Mesenchymal stem cell (in vitro differentiated cells and primary cell): ENCODE measurements at regions not wholly inside any gene's neighbourhood (a gene's known extent, or its start where the extent isn't known, plus 50 kb on each side); places are given as distances from the start of the nearest gene placed in this dataset.

ENCODE experiments used
- DNase-seq: peaks from one replicate; pipeline ENCODE4 v3.0.0-alpha.2; 2013
- H2AFZ ChIP-seq: one replicate; pipeline ENCODE4 v1.6.1; 2013; ENCODE audit warnings: low read depth, mild to moderate bottlenecking, control low read depth, inconsistent platforms, low read length, moderate library complexity
- H2AK5ac ChIP-seq: 2 replicates; pipeline ENCODE4 v1.6.1; 2013; ENCODE audit warnings: low read length, moderate library complexity, mild to moderate bottlenecking, inconsistent platforms; ENCODE audit not compliant: severe bottlenecking
- H2BK120ac ChIP-seq: one replicate; pipeline ENCODE4 v1.6.1; 2013; ENCODE audit warnings: low read depth, mild to moderate bottlenecking, inconsistent platforms, low read length, moderate library complexity
- H2BK12ac ChIP-seq, 2 experiments: one replicate each; pipeline ENCODE4 v1.6.1; 2013; ENCODE audit warnings: inconsistent platforms in 2 of 2, low read length in 2 of 2, mild to moderate bottlenecking in 2 of 2, moderate library complexity in 2 of 2, control low read depth in 1 of 2
- H2BK15ac ChIP-seq: one replicate; pipeline ENCODE4 v1.6.1; 2013; ENCODE audit warnings: mild to moderate bottlenecking, low read depth, inconsistent platforms; ENCODE audit not compliant: poor library complexity, severe bottlenecking
- H2BK5ac ChIP-seq: 2 replicates; pipeline ENCODE4 v1.6.1; 2013; ENCODE audit warnings: low read depth, mild to moderate bottlenecking, low read length, control low read depth, inconsistent platforms; ENCODE audit not compliant: poor library complexity, severe bottlenecking
- H3K14ac ChIP-seq, 2 experiments: one replicate each; pipeline ENCODE4 v1.6.1; 2013; ENCODE audit warnings: inconsistent platforms in 2 of 2, low read length in 2 of 2, control low read depth in 1 of 2, mild to moderate bottlenecking in 1 of 2, moderate library complexity in 1 of 2
- H3K18ac ChIP-seq, 2 experiments: one replicate each; pipeline ENCODE4 v1.6.1; 2013; ENCODE audit warnings: inconsistent platforms in 2 of 2, low read length in 2 of 2, control low read depth in 1 of 2, low read depth in 1 of 2, mild to moderate bottlenecking in 1 of 2
- H3K23ac ChIP-seq, 2 experiments: one replicate each; pipeline ENCODE4 v1.6.1; 2013; ENCODE audit warnings: inconsistent platforms in 2 of 2, low read length in 2 of 2, mild to moderate bottlenecking in 2 of 2, moderate library complexity in 2 of 2, control low read depth in 1 of 2
- H3K27ac ChIP-seq: 2 replicates; pipeline ENCODE4 v1.5.1; 2013; ENCODE audit warnings: mild to moderate bottlenecking, moderate library complexity, low read length, control low read depth, inconsistent platforms; ENCODE audit not compliant: poor library complexity, severe bottlenecking
- H3K27me3 ChIP-seq, 2 experiments: 2 replicates each; pipeline versions ENCODE4 v1.6.1 to v1.7.0; 2013; ENCODE audit warnings: low read length in 2 of 2, mild to moderate bottlenecking in 2 of 2, moderate library complexity in 2 of 2, control low read depth in 1 of 2, inconsistent platforms in 1 of 2; ENCODE audit not compliant: control insufficient read depth in 1 of 2, insufficient read depth in 1 of 2
- H3K36me3 ChIP-seq, 2 experiments: 2 replicates each; pipeline versions ENCODE4 v1.6.1 to v1.7.0; 2013; ENCODE audit warnings: low read length in 2 of 2, control low read depth in 1 of 2, inconsistent platforms in 1 of 2, low read depth in 1 of 2, mild to moderate bottlenecking in 1 of 2; ENCODE audit not compliant: insufficient read depth in 2 of 2, control insufficient read depth in 1 of 2
- H3K4ac ChIP-seq, 2 experiments: one replicate each; pipeline ENCODE4 v1.6.1; 2013; ENCODE audit warnings: inconsistent platforms in 2 of 2, low read length in 2 of 2, mild to moderate bottlenecking in 2 of 2, moderate library complexity in 2 of 2, control low read depth in 1 of 2, low read depth in 1 of 2
- H3K4me1 ChIP-seq: 2 replicates; pipeline ENCODE4 v1.6.1; 2013; ENCODE audit warnings: low read depth, low read length, control low read depth; ENCODE audit not compliant: control insufficient read depth, insufficient read depth
- H3K4me2 ChIP-seq: 2 replicates; pipeline ENCODE4 v1.6.1; 2013; ENCODE audit warnings: low read length, mild to moderate bottlenecking, inconsistent platforms; ENCODE audit not compliant: poor library complexity, severe bottlenecking
- H3K4me3 ChIP-seq, 2 experiments: 2 replicates each; pipeline versions ENCODE4 v1.5.1 to v1.7.0; 2013; ENCODE audit warnings: low read length in 2 of 2, mild to moderate bottlenecking in 2 of 2, control low read depth in 1 of 2, low read depth in 1 of 2; ENCODE audit not compliant: insufficient read depth in 1 of 2
- H3K79me1 ChIP-seq: replicated peaks from 2 replicates; pipeline ENCODE4 v1.6.1; 2013; ENCODE audit warnings: mild to moderate bottlenecking, control low read depth, low read length, inconsistent platforms; ENCODE audit not compliant: poor library complexity, severe bottlenecking
- H3K9ac ChIP-seq: 2 replicates; pipeline ENCODE4 v1.7.0; 2013; ENCODE audit warnings: mild to moderate bottlenecking, low read length, moderate library complexity
- H3K9me3 ChIP-seq: 2 replicates; pipeline ENCODE4 v1.7.0; 2013; ENCODE audit warnings: mild to moderate bottlenecking, low read length; ENCODE audit not compliant: control insufficient read depth
- H4K8ac ChIP-seq: one replicate; pipeline ENCODE4 v1.6.1; 2013; ENCODE audit warnings: inconsistent platforms, mild to moderate bottlenecking, low read length, moderate library complexity
- H4K91ac ChIP-seq: one replicate; pipeline ENCODE4 v1.6.1; 2013; ENCODE audit warnings: mild to moderate bottlenecking, low read length, inconsistent platforms
- WGBS: methylation state at CpG from one replicate; pipeline ENCODE4 v1.1.7; 2013; ENCODE audit warnings: mixed read lengths; 5-methylcytosine and 5-hydroxymethylcytosine counted together

DNA sequence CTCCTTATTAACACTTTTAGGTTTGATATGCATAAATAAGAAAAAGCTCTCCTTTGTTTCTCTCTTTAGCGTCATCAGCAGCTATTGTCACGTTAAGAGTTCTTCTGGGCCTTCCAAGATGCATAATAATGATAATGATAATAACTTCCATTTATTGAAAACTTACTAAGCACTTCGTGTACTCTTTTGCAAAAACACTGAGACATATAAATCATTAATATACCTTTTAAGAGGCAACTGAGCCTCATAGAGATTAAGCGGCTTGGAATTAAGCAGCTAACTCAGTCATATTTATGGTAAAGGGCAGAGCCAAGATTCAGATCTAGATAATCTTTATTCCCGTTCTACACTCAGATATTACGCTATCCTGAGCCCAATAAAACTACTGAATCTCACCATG lies 1105.1 kb downstream of the OLFM4 start:
- Histone ChIP-seq H3K4me1 (no peaks in the 10 kb centered on the region), H3K14ac (no peak overlapping the region), H2BK15ac (no peak overlapping the region), H4K8ac (no peak overlapping the region), H4K91ac (no peak overlapping the region), H3K4ac (no peak overlapping the region), H2BK5ac (no peak overlapping the region), H3K4me3 (no peak overlapping the region), H3K4me2 (no peak overlapping the region), H3K9me3 (no peaks in the 10 kb centered on the region), H2AFZ (no peak overlapping the region), H3K9ac (no peak overlapping the region), H3K23ac (no peak overlapping the region), H2BK120ac (no peak overlapping the region), H3K27me3 (no peaks in the 10 kb centered on the region), H2BK12ac (no peak overlapping the region), H3K27ac (no peak overlapping the region), H3K36me3 (no peaks in the 10 kb centered on the region), H3K79me1 (no peaks in the 10 kb centered on the region), H2AK5ac (no peak overlapping the region), H3K18ac (no peak overlapping the region)
- DNase-seq, result no peak
- WGBS, result 60% methylated on average over 3 of the region's 6 CpGs

- Histone ChIP-seq H2BK5ac (no peak overlapping the region), H3K14ac (no peak overlapping the region), H3K18ac (no peak overlapping the region), H2BK15ac (no peak overlapping the region), H2AK5ac (no peak overlapping the region), H3K27me3 (no peaks in the 10 kb centered on the region), H3K9ac (no peak overlapping the region), H2AFZ (no peak overlapping the region), H2BK12ac (no peak overlapping the region), H4K8ac (no peak overlapping the region), H3K36me3 (no peaks in the 10 kb centered on the region), H3K4ac (no peak overlapping the region), H4K91ac (no peak overlapping the region), H3K79me1 (no peaks in the 10 kb centered on the region), H3K23ac (no peak overlapping the region), H3K9me3 (peaks cover 27% of the 10 kb centered on the region), H3K4me2 (no peak overlapping the region), H3K4me3 (no peak overlapping the region), H2BK120ac (no peak overlapping the region), H3K27ac (no peak overlapping the region), H3K4me1 (no peaks in the 10 kb centered on the region)
- no peak for DNase-seq
- WGBS, result 72% methylated on average over 3 of the region's 3 CpGs
Observed at GRCh38 chr13:54144828-54145227, 1116.2 kb downstream of the OLFM4 start.

- Histone ChIP-seq H2BK120ac (no peak overlapping the region), H3K9me3 (peaks cover 21% of the 10 kb centered on the region), H3K27me3 (no peaks in the 10 kb centered on the region), H3K18ac (no peak overlapping the region), H3K4me1 (no peaks in the 10 kb centered on the region), H3K27ac (no peak overlapping the region), H3K14ac (no peak overlapping the region), H3K4me2 (no peak overlapping the region), H2BK5ac (no peak overlapping the region), H2AFZ (no peak overlapping the region), H2BK12ac (no peak overlapping the region), H3K23ac (no peak overlapping the region), H3K4me3 (no peak overlapping the region), H4K8ac (no peak overlapping the region), H3K9ac (no peak overlapping the region), H2BK15ac (no peak overlapping the region), H3K36me3 (no peaks in the 10 kb centered on the region), H3K4ac (no peak overlapping the region), H2AK5ac (no peak overlapping the region), H4K91ac (no peak overlapping the region), H3K79me1 (no peaks in the 10 kb centered on the region)
- 81% methylated on average over 2 of the region's 3 CpGs for WGBS
- DNase-seq, result no peak
Observed at GRCh38 chr13:54150851-54151250, 1122.2 kb downstream of the OLFM4 start.

GRCh38 chr13:54162069-54162468 lies 1133.5 kb downstream of the OLFM4 start:
- no peak overlapping the region for H3K27ac ChIP-seq
- no peak overlapping the region for H3K4me2 ChIP-seq
- H3K4me1 ChIP-seq, result no peaks in the 10 kb centered on the region
- no CpG with 5 or more reads among the region's 1 CpG for WGBS
- no peak overlapping the region for H2AFZ ChIP-seq
- no peak overlapping the region for H2BK15ac ChIP-seq
- no peak overlapping the region for H3K9ac ChIP-seq
- H3K79me1 ChIP-seq, result no peaks in the 10 kb centered on the region
- no peak overlapping the region for H2AK5ac ChIP-seq
- peaks cover 17% of the 10 kb centered on the region for H3K9me3 ChIP-seq
- H3K36me3 ChIP-seq, result no peaks in the 10 kb centered on the region
- no peaks in the 10 kb centered on the region for H3K27me3 ChIP-seq
- H3K4ac ChIP-seq, result no peak overlapping the region
- no peak overlapping the region for H2BK5ac ChIP-seq
- H3K23ac ChIP-seq, result no peak overlapping the region
- H4K8ac ChIP-seq, result no peak overlapping the region
- H4K91ac ChIP-seq, result no peak overlapping the region
- H2BK12ac ChIP-seq, result no peak overlapping the region
- H3K4me3 ChIP-seq, result no peak overlapping the region
- no peak overlapping the region for H3K18ac ChIP-seq
- DNase-seq, result no peak
- no peak overlapping the region for H3K14ac ChIP-seq
- no peak overlapping the region for H2BK120ac ChIP-seq
